Activated T-cell treated with anti-CD3 and anti-CD28 coated beads, Interleukin-2, amount 50 U/mL, for 72 hours (primary cell): ENCODE measurements at regions not wholly inside any gene's neighbourhood (a gene's known extent, or its start where the extent isn't known, plus 50 kb on each side); places are given as distances from the start of the nearest gene placed in this dataset.
"Not testable (repeated sequence)": the region's sequence is repeated elsewhere in the genome, so short reads cannot be mapped to it uniquely, and the experiment has no call there.

Experiments
- ATAC-seq, 2 donors: fragments of 150-1000 bp; cut with Tn5 transposase; replicated peaks in 1 of 2; 2 replicates each; pipeline ENCODE4 v1.10.0; 2021; ENCODE audit warnings: moderate library complexity in 2 of 2, mild to moderate bottlenecking in 1 of 2
- DNase-seq, 2 donors: peaks; one replicate each; pipeline ENCODE4 v3.0.0; 2021 to 2022; ENCODE audit warnings: mixed read lengths in 1 of 2
- H3K27ac Mint-ChIP-seq: one replicate; pipeline ENCODE4 v1.8.0; 2022; ENCODE audit warnings: mild to moderate bottlenecking, moderate library complexity, mixed read lengths
- H3K27me3 Mint-ChIP-seq: one replicate; pipeline ENCODE4 v1.8.0; 2022; ENCODE audit warnings: low read depth, mixed read lengths
- H3K36me3 Mint-ChIP-seq, 2 donors: one replicate each; pipeline ENCODE4 v1.8.0; 2022; ENCODE audit warnings: mixed read lengths in 2 of 2, mild to moderate bottlenecking in 1 of 2; ENCODE audit not compliant: insufficient read depth in 2 of 2
- H3K4me1 Mint-ChIP-seq: one replicate; pipeline ENCODE4 v1.8.0; 2022; ENCODE audit warnings: low read depth, mixed read lengths
- H3K4me3 Mint-ChIP-seq, 2 donors: one replicate each; pipeline ENCODE4 v1.8.0; 2022; ENCODE audit warnings: mild to moderate bottlenecking in 2 of 2, mixed read lengths in 2 of 2, moderate library complexity in 2 of 2
- H3K9me3 Mint-ChIP-seq, 2 donors: one replicate each; pipeline ENCODE4 v1.8.0; 2022; ENCODE audit warnings: mixed read lengths in 2 of 2

DNA sequence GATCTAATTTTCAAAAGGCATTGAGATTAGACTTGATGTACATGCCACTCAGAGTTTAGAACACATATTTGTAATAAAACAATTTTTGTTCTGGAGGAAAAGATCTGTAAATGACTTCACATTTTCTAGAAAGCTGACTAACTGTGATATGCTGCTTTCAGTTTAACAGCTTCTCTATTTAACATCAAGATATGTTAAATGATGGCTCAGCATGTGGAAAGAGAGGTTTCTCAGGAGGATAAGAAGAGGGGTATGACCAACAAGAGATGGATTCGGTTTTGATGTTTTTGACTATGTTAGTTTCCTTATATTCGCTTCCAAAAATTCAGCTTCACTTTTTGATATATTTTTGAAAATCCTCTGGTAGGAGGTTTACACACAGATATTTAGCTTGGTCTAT lies 698.7 kb downstream of the GLUD2 start:
- peaks cover 0 to 2% of the 10 kb centered on the region in 2 donors for H3K36me3 Mint-ChIP-seq
- ATAC-seq = no peak
- H3K4me3 Mint-ChIP-seq = no peak overlapping the region
- H3K27ac Mint-ChIP-seq = no peak overlapping the region
- H3K4me1 Mint-ChIP-seq = no peaks in the 10 kb centered on the region
- no peak for DNase-seq
- no peaks in the 10 kb centered on the region for H3K27me3 Mint-ChIP-seq
- H3K9me3 Mint-ChIP-seq = peaks cover 2% of the 10 kb centered on the region in 2 donors

DNA sequence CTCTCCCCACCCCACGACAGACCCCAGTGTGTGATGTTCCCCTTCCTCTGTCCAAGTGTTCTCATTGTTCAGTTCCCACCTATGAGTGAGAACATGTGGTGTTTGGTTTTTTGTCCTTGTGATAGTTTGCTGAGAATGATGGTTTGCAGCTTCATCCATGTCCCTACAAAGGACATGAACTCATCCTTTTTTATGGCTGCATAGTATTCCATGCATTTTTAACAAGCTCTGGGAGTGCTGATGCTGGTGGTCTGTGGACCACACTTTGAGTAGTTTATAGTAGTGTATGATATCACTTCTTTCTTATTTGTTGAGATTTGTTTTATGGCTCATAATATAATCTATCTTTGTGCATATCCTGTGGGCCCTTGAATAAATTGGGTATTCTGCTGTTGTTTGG lies 706.2 kb downstream of the GLUD2 start:
- not testable (repeated sequence) for H3K27me3 Mint-ChIP-seq, H3K4me3 Mint-ChIP-seq, H3K4me1 Mint-ChIP-seq, DNase-seq, H3K36me3 Mint-ChIP-seq, ATAC-seq, H3K9me3 Mint-ChIP-seq, H3K27ac Mint-ChIP-seq

DNA sequence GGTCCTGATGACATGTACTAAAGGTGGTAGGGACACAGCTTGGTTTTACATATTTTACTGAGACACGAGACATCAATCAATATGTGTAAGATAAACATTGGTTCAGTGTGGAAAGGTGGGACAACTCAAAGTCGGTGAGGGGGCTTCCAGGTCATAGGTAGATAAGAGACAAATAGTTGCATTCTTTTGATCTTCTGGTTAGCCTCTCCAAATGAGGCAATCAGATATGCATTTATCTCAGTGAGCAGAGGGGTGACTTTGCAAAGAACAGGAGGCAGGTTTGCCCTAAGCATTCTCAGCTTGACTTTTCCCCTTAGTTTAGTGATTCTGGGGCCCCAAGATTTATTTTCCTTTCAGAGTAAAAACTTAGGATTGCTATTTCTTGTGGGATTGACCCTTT lies 706.9 kb downstream of the GLUD2 start:
- H3K4me3 Mint-ChIP-seq = no peak overlapping the region
- no peaks in the 10 kb centered on the region for H3K9me3 Mint-ChIP-seq
- DNase-seq (no peak), ATAC-seq (no peak)
- H3K27ac Mint-ChIP-seq = no peak overlapping the region
- peaks cover 0 to under 1% of the 10 kb centered on the region in 2 donors for H3K36me3 Mint-ChIP-seq
- H3K27me3 Mint-ChIP-seq = peaks cover 6% of the 10 kb centered on the region
- H3K4me1 Mint-ChIP-seq = no peaks in the 10 kb centered on the region

DNA sequence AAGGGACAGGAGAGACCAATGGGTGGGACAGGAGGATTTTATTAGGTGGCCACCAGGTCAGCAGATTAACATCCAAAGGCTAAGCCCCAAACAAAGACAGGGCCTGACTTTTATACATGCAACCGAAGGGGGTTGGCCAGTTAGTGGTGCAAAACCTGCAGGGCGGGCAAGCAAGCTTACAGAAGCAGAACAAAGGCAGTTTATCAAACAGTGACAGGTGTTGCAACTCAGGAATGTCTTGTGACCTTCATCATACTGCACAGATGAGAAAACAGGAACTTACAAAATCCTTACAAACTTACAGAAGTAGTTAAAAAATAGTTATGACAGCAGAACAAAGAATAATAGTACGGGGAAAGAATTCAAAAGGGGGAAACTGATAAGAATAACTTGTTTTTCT lies 708.1 kb downstream of the GLUD2 start:
- no peaks in the 10 kb centered on the region for H3K36me3 Mint-ChIP-seq
- H3K27ac Mint-ChIP-seq = no peak overlapping the region
- no peaks in the 10 kb centered on the region for H3K9me3 Mint-ChIP-seq
- DNase-seq (no peak), ATAC-seq (no peak)
- H3K27me3 Mint-ChIP-seq = peaks cover 6% of the 10 kb centered on the region
- H3K4me1 Mint-ChIP-seq = no peaks in the 10 kb centered on the region
- H3K4me3 Mint-ChIP-seq = no peak overlapping the region

DNA sequence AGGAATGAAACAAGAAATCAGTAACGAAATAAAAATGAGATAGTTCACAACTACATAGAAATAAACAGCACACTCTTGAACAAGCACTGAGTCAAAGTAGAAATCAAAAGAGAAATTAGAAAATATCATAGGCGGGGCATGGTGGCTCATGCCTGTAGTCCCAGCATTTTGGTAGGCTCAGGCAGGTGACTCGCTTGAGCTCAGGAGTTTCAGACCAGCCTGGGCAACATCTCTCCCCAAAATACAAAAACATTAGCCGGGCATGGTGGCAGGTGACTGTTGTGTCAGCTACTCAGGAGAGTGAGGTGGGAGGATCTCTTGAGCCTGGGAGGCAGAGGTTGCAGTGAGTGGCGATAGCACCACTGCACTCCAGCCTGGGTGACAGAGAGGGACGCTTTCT lies 714.4 kb downstream of the GLUD2 start:
- Mint-ChIP-seq H3K4me1 (no peaks in the 10 kb centered on the region), H3K27ac (no peak overlapping the region), H3K27me3 (peaks cover 1% of the 10 kb centered on the region), H3K4me3 (no peak overlapping the region), H3K9me3 (no peaks in the 10 kb centered on the region), H3K36me3 (no peaks in the 10 kb centered on the region)
- DNase-seq (no peak), ATAC-seq (no peak)

DNA sequence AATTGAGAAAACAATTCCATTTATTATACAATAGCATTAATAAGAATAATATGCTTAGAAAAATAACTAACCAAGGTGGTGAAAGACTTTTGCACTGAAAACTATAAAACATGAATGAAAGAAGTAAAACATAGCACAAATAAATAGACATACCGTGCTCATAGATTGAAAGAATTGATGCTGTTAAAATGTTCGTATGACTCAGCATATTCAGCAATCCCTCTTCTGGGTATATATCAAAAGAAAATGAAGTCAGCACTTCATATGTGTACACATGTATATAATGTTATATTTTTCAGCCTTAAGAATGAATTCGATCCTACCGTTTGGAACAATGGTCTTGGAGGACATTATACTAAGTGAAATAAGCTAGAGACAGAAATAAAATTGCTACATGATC lies 716.3 kb downstream of the GLUD2 start:
- Mint-ChIP-seq H3K27me3 (no peaks in the 10 kb centered on the region), H3K9me3 (no peaks in the 10 kb centered on the region), H3K4me1 (no peaks in the 10 kb centered on the region)

DNA sequence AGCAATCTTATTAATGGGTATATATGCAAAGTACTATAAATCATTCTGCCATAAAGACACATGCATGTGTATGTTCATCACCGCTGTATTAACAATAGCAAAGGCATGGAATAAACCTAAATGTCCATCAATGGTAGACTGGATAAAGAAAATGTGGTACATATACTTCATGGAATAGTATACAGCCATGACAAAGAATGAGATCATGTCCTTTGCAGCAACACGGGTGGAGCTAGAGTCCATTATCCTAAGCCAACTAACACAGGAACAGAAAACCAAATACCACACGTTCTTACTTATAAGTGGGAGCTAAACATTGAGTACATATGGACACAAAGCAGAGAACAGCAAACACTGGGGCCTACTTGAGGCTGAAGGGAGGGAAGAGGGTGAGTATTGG lies 720.8 kb downstream of the GLUD2 start:
- H3K4me3 Mint-ChIP-seq, H3K4me1 Mint-ChIP-seq, H3K27ac Mint-ChIP-seq, DNase-seq, ATAC-seq, H3K36me3 Mint-ChIP-seq, H3K9me3 Mint-ChIP-seq, H3K27me3 Mint-ChIP-seq: not testable (repeated sequence)

More for the DNA sequence above, 716.3 kb downstream of the GLUD2 start:
- no peaks in the 10 kb centered on the region for H3K36me3 Mint-ChIP-seq
- ATAC-seq (no peak), DNase-seq (no peak)
- no peak overlapping the region for H3K4me3 Mint-ChIP-seq
- H3K27ac Mint-ChIP-seq = no peak overlapping the region

DNA sequence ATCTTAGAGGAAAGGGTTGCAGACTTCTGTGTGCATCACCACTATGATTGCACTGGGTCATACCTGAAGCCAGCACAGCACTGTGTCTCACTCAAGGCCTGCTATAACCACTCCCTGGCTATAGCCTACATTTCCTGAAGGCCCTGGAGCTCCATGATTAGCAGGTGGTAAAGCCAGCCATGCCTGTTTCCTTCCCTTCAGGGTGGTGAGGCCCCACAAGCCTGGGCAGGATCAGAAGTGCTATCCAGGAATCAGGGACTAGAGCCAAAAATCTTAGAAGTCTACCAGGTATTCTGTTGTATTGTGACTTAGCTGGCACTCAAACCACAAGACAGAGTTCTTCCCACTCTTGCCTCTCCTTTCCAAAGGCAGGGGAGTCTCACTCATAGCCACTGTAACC lies 734.6 kb downstream of the GLUD2 start:
- Mint-ChIP-seq H3K36me3 (no peaks in the 10 kb centered on the region), H3K4me3 (no peak overlapping the region), H3K27me3 (no peaks in the 10 kb centered on the region), H3K4me1 (no peaks in the 10 kb centered on the region), H3K9me3 (peaks cover 0 to 2% of the 10 kb centered on the region in 2 donors), H3K27ac (no peak overlapping the region)
- ATAC-seq (no peak), DNase-seq (no peak)

DNA sequence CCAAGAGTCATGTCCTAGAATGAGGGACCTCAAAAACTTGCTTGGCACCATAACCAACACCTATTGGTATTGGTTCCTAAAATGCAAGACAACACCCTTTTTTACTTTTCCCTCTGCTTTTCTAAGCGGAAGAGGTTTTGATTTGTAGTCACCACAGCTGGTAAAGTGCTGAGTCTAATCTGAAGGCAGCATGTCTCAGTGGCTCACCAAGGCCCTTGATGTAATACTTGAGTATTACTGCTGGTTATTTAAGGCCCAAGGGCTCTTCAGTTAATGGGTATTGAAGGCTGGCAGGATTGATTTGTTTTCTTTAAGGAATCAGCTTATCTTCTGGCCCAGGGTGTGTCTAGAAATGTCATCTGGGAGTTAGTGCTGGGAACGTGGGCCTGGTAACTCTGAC lies 735.1 kb downstream of the GLUD2 start:
- no peaks in the 10 kb centered on the region for H3K27me3 Mint-ChIP-seq
- DNase-seq = no peak
- no peak overlapping the region for H3K4me3 Mint-ChIP-seq
- H3K27ac Mint-ChIP-seq = no peak overlapping the region
- no peaks in the 10 kb centered on the region for H3K4me1 Mint-ChIP-seq
- H3K36me3 Mint-ChIP-seq = no peaks in the 10 kb centered on the region
- peaks cover 0 to under 1% of the 10 kb centered on the region in 2 donors for H3K9me3 Mint-ChIP-seq
- ATAC-seq = no peak

DNA sequence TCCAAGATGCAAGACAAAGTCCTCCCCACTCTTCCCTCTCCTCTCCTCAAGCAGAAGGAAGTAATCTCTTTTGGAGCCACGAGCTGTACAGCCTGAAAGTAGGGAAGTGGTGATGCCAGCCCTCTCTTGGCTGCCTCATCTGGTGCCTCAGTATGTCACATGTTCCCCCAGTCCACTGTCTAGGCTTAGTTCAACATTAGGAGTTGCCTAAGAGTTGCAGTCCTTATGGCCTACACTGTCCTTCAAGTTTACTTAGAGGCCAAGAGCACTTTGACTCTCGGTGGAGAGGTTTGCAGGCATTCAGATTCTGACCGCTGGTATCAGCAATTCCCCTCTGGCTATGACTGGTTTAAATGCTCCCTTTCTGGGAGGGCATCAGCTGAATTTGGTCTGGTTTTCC lies 735.6 kb downstream of the GLUD2 start:
- H3K4me3 Mint-ChIP-seq = no peak overlapping the region
- no peaks in the 10 kb centered on the region for H3K4me1 Mint-ChIP-seq

DNA sequence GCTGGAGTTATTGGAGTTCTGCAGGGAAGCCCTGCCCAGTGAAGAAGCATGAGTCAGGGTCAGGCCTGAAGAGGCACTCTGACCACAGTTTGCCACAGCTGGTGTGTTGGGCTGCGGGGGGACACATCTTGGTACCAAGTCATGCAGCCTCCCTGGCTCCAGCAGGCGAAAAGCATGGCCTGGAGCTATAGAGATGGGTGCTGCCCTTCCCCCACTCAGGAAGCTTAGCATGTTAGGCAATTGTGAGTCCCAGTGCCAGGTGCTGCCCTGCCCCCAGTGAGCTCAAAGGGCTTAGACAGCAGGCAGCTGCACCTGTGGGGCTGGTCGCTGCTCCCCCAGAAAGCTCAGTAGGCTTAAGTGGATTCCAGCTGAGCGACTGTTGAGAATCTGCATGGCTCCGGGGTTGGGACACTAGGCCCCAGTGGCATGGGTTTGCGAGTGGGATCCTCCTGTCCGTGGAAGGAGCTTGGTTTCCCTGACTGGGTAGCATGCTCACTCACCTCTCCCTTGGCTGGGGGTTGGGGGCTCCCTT lies 755.5 kb downstream of the GLUD2 start:
- no peak overlapping the region for H3K4me3 Mint-ChIP-seq
- no peak overlapping the region for H3K27ac Mint-ChIP-seq
- DNase-seq (no peak), ATAC-seq (no peak)
- no peaks in the 10 kb centered on the region for H3K4me1 Mint-ChIP-seq
- peaks cover 1 to 2% of the 10 kb centered on the region in 2 donors for H3K9me3 Mint-ChIP-seq
- peaks cover 0 to 1% of the 10 kb centered on the region in 2 donors for H3K36me3 Mint-ChIP-seq
- H3K27me3 Mint-ChIP-seq = no peaks in the 10 kb centered on the region

More for the DNA sequence above, 735.6 kb downstream of the GLUD2 start:
- no peak for ATAC-seq
- Mint-ChIP-seq H3K36me3 (no peaks in the 10 kb centered on the region), H3K9me3 (no peaks in the 10 kb centered on the region), H3K27me3 (no peaks in the 10 kb centered on the region), H3K27ac (no peak overlapping the region)
- DNase-seq = no peak

DNA sequence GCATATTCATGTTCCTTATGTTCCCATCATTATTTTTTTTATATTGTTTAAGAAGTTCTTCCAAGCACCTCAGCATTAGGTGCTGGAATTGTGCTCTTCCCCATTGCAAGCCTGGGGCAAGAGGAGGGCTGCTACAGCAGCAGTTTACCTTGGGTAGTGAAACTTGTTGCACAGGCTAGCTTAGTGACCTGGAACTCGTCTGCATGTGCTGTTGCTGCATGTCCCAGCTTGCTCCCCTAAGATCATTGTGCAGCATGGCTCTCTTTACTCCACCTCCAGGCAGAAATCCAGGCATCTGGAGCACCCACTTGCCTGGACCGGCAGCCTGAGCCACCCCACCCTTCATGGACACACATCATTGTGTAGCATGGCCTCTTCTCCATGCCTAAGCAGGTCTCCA lies 776.0 kb downstream of the GLUD2 start:
- Mint-ChIP-seq H3K4me1 (no peaks in the 10 kb centered on the region), H3K27ac (no peak overlapping the region), H3K27me3 (no peaks in the 10 kb centered on the region), H3K9me3 (peaks cover 0 to 1% of the 10 kb centered on the region in 2 donors), H3K36me3 (no peaks in the 10 kb centered on the region), H3K4me3 (no peak overlapping the region)
- DNase-seq (no peak), ATAC-seq (no peak)

DNA sequence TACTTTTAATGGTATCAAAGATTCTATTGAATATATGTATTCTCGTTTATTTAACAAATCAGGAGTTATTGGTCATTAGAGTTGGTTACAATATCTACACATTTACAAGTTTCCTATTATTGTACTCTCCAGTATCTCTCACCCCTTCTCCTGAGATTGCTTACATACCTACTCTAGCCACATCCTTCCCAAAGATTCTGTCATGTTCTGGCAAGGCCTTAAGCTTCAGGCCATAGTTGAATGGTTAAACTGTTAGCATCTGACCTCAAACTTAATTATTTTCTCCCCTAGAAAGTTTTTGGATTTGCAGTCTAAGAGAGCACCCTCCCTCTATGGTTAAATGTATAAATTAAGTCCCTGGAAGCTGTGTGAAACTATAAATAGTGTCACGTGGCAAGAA lies 784.2 kb downstream of the GLUD2 start:
- no peak for DNase-seq
- Mint-ChIP-seq H3K36me3 (no peaks in the 10 kb centered on the region), H3K27ac (no peak overlapping the region), H3K4me3 (no peak overlapping the region), H3K27me3 (no peaks in the 10 kb centered on the region), H3K4me1 (no peaks in the 10 kb centered on the region), H3K9me3 (no peaks in the 10 kb centered on the region)
- ATAC-seq = no peak

DNA sequence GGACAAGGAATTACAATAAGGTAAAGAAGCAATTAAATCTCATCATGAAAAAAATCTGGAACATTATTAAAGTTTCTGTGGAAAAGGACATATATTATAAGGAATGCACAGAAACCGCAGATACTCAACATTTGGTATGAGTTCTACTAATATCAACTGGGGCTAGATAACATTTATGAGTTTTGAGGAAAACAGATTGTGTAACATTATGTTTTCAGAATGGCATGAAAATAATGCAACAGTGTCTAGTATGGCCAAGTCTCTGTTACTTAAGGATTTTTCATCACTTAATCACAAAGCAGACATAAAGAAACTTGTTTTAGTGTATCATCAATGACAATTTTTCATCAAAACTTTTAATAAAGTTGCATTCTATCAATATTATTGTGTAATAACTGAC lies 785.0 kb downstream of the GLUD2 start:
- ATAC-seq = no peak

More for the DNA sequence above, 785.0 kb downstream of the GLUD2 start:
- Mint-ChIP-seq H3K27me3 (no peaks in the 10 kb centered on the region), H3K36me3 (no peaks in the 10 kb centered on the region), H3K27ac (no peak overlapping the region), H3K9me3 (no peaks in the 10 kb centered on the region), H3K4me3 (no peak overlapping the region), H3K4me1 (no peaks in the 10 kb centered on the region)
- no peak for DNase-seq
